ENCODE measurements at regions not wholly inside any gene's neighbourhood (a gene's known extent, or its start where the extent isn't known, plus 50 kb on each side); places are given as distances from the start of the nearest gene placed in this dataset.

DNA sequence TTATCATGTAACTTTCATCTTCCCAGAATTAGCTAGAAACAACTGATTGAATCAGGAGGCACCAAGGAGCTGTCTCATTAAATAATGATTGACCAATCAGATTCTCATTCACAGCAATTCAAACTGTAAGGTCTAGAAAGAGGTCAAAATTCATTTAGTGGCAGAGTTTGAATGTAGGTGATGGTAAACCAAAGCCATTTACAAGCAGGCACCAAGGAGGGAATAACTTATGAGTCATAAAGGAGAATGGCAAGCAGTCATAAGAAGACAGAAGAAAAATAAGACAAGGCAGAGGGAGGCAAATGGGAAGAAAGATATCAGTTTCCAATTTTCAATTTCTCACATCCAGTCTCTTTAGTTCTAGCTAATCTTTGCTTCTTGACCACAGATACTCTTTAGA, 52.9 kb upstream of the DEFB112 start:
- no peak for DNase-seq (ENCODE audit: low spot score)

DNA sequence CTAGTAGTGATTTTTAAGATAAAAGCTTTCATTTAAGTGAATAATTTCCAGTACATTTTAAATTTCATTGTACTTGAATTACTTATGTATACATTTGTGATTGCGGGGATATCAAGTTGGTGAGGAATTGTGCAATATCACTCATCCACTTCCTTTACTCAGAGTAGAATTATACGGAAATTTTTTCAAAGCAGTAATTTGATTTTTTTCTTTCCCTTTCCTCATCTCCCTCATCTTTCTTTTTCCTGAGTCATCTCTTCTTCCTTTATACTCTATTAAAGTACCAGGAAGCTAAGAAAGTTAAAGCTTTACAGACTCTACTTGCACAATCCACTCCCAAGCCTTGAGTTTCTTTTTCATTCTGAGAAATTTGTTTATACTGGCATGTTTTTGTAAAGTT, 60.9 kb upstream of the DEFB112 start:
- DNase-seq (ENCODE audit: low spot score): no peak

DNA sequence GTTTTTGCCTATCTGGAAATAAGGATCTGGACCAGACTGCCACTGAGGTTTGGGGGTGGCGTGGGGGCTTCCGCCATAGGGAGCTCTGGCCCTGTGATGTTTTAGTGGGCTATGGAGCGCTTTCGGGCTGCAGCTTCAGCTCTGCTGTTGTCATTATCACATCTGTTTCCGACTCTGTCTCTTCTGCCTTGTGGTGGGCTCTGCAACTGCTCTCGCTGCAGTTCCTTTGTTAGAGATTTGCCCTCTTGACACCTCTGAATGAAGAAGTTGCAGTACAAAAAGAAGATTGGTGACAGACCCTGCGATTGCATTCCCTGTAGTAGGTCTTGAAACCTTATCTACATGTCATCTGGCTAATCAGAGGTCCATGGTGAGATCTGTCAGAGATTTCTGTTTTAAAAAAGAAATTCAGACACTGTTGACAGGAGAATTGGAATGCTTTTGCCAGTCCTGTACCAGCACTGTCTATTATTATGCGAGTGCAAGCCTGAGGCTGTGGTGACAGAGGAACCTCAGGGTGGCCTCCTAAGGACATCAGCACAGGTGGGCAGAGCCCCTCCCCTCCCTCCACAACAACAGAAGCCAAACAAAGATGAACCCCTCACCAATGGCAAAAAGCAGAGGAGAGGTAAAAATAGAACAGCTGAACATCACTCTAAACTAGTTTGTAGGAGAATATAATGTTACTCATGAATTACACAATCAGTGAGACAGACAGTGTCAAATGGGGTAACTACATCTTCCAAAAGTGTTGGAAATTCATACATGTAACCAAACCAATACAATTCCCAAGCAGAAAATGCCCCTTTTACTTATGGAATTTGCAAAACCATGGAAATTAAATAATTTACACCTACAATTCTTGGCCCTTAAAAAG, 63.5 kb upstream of the DEFB112 start:
- DNase-seq (ENCODE audit: low spot score): no peak

DNA sequence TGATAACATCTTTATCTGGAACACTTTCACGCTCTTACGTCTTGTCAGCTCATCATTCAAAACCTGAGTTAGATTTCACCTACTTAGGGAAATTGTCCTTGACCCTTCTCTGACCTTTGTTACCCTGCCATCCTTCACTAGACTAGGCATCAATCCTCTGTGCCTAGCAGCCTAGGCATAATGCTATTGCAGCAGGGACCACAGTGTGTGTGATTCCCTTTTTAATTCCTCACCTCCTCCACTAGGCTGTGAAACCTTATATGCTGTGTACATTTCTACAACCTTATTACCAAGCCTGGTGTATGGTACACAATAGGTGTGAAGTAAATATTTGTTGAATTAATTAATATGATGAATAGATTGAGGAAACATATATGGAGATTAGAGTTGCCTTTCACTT, 66.7 kb upstream of the DEFB112 start:
- DNase-seq (ENCODE audit: low spot score): no peak

DNA sequence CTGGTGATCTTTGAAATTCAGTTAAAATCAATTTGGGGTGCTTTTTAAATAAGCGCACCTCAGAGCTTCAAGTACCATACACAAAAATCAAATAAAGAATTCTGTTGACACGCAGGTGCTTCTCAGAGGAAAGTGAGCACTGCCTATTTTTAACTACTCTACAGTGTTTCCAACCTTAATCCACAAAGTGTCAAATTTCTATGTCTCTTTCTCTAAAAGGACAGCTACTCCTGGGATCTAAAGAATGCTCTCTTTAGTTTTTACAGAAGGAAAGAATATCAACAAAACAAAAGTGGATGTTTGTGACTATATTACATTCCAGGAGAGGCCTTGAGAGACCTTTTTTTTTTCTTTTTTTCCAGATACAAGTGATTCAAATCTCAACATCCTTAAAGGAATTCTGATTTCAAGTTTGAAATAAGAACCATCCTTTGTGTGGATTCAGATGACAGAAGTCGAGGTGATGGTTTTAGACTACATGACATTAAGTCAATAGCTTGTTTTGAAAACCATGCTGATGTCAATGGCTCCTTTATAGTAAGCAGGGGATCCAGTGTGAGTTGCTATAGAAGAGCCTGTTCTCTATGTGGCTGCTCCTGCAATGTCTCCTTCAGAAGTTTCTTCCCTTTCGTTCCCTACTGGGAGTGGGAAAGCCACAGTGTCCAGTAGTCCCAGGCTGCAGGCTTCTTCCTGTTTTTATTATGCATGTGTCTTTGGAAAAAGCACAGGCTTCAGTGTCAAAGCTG, 67.2 kb upstream of the DEFB112 start:
- DNase-seq (ENCODE audit: low spot score): no peak

DNA sequence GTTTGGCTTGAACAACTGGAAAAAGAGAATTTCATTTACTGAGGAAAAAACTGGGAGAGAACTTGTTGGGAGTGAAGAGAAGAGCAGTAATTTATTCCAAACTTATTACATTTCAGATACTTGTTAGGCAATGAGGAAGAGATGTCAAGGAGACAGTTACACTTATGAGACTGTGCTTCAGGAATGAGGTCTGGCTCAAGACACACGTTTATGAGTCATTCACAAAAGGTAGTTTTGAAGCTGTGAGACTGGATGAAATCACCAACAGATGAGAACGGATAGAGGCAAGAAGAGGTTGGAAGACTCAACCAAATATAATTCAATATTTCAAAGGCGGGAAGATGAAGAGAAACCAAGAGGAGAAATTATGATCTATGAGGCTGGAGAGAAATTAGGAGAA, 70.6 kb upstream of the DEFB112 start:
- DNase-seq (ENCODE audit: low spot score): no peak

DNA sequence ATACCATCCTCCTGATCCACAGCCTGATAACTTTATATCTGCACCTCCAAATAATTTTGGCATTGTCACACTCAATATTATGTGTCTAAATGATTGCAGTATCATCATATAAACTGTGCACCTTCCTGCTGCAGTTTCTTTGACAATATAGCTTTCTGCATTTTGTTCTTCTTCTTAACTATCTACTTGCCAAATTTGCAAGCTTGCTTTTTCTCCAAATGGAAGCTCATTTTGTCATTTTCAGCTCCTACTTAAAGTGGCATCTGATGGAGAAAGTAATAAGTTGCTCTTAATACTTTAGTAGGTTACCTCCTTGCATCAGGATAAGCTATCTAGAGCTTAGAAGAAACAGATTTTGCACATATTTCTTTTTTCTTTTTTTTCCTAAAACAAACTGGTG, 74.0 kb upstream of the DEFB112 start:
- no peak for DNase-seq (ENCODE audit: low spot score)

DNA sequence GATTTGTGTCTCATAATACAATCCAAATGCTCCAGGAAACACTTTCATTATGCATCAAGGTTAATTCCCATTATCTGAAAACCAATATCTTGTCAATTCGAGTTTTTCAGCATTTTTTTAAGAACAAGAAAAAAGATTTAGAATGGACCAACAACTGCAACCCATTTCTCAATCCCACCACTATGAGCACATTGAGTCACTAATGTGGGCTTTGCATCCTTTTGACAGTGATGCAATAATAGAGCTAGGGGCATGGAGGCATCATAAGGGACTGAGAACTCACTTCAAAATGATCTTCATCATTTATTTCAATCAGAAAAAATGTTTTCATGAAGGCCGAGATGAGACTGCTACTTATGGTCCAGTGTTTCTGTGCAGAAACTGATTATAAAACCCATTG, 74.8 kb upstream of the DEFB112 start:
- DNase-seq (ENCODE audit: low spot score): no peak

DNA sequence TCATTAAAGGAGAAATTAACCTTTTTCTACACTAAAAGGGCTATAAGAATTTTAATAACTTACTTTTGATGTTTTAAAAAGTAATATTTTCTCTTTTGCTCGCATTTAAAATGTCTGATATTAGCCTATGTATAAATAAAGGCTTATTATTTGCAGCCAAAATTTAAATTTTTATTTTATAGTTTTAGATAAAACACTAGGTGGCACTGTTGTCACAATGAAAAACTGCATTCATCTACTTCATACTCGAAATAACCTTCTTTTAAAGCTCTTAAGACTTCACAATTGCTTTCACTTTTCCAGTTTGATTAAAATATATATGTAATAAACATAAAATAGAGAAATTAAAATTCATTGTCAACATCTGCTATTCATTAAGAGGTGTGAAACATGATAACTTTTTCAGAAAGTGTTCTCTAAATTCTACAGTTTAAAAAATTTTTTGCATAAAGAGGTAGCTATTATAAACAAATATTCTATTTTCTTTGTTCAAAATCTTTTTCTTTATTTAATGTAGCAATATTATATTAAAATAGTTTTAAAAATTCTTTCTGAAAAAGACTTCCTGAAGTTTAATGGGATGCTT, 78.8 kb upstream of the DEFB112 start:
- DNase-seq (ENCODE audit: low spot score): no peak

DNA sequence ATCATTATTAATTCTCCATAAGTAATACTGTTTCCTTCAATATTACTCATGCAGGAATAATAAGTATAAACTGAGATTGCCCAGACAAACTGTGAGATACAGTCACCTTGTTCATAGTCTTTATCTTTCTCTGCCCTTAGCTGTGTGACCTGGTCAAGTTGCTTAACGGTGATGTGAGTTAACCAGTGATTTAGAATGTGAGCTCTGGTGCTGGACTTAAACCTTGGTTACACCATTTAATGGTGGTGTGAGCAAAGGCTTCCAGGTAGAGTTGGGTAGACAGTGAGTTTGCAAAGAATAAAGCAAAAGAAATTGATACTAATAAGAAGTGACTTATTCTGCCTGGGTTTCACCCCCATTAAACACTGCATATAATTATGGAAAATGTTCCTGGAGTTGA, 86.2 kb upstream of the DEFB112 start:
- DNase-seq (ENCODE audit: low spot score): no peak

DNA sequence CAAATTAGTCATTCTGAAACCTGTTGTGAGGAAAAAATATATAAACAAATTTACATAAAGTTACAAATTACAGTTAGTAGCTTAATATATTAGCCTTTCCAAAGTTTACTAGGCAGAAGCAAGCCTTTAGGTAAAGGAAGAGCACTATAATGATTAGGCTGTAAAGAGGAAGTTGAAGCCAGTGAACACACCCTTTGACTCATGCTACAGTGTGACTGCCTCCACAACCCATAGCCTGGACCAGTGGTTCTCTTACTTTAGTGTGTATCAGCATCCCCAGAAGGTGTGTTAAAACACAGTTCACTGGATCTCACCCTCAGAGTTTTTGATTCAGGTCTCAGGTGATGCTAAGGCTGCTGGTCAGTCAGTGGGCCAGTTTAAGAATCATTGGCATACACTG, 91.4 kb upstream of the DEFB112 start:
- no peak for DNase-seq (ENCODE audit: low spot score)

DNA sequence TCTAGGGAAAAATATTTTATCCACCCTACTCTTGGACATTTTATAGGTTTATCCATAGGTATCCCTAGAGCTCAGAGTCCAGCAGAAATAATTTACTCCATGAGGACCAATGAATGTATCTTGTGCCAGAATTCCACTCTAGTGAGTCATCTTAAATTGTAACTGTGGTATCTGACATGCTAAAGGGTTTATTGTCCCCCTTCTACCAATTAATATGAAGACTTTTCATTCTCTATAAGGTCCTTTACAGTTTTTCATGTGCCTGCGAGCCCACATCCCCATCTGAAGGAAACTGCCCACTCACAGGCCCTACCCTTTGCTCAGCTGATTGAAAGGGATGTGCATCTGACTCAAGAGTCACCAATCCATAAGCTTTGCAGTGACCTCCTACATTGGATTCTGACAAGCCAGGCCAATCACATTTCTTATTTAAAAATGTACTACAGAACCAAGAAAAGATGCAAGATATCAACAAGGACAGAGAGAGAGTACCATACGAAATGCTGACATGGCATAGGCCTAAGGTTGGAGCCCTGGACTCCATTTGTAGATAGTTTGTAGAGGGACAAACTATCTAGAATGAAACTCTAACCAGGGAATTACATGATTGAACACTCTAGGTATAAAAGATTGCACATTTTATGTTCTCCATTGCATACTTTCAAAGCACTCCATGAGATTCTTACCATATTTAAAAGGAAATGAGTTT, 93.4 kb upstream of the DEFB112 start:
- DNase-seq (ENCODE audit: low spot score): no peak

DNA sequence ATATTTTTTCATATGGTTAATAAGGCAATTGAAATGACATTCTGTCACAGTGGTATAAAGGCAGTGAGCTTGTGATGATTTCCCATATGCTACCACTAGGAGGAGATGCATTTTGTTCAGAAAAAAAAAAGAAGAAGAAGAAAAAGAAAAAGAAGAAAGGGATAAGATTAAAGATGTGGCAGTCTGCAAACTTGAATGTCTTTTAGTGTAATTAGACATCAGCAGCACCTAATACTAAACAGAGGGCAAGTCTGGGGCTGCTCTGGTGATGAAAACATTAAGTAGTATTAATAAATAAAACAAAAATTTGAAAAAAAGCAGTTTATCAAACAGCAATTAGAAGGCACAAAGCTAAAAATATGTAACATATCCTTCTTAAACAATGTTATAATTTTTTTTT, 95.4 kb upstream of the DEFB112 start:
- no peak for DNase-seq (ENCODE audit: low spot score)

DNA sequence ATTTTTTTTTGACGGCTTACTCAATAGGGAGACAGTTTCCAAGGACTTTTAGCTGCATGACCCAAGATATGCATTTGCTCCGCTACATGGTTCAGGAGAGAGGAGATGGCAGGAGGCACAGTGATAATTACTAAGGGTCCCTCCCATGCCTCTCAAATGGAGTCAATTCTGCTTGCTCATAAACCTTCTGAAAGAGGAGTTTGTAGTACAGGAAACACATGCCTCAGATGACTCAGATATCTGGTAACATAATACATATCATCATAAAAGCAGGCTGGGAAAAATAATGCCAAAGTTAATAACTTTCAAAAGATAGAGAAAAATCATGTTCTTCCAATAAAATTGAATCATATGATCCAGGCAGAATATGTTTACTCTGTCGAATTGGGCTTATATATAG, 97.6 kb upstream of the DEFB112 start:
- no peak for DNase-seq (ENCODE audit: low spot score)

DNA sequence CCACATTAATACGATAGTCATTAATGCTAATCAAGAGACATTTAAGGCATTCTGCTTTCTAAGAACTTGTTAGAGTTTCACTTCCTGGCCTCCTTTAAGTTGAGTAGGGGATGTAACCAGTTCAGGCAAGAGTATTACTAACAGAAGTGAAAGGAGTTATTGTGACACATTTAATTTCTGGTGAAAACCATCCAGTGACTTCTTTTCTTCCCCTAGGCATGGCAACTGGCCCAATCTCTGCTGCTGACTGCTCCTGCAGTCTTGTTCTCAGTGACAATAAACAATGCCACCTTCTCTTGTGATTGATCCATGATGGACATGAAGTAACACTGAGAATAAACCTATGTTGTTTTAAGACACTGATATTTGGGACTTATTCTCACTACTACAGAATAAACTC, 130.9 kb upstream of the DEFB112 start:
- no peak for DNase-seq (ENCODE audit: low spot score)

DNA sequence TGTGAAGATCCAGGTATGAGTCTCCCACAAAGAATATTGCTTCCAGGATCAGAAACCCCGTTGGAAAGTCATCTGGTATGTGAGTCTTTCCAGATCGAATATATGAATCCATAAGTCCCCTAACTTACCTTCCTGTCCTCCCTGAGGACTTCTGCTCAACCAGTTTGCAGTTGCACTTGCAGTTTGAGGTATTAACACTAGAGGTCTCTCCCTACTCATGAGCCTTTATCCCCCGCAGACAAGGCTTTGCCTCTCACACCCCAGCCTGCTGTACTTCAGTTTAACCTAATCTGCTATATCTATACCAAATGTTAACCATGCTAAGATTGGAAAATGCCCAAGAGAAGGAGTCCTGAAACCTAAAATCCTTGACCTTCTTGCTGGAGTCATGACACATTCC, 135.3 kb upstream of the DEFB112 start:
- no peak for DNase-seq (ENCODE audit: low spot score)

DNA sequence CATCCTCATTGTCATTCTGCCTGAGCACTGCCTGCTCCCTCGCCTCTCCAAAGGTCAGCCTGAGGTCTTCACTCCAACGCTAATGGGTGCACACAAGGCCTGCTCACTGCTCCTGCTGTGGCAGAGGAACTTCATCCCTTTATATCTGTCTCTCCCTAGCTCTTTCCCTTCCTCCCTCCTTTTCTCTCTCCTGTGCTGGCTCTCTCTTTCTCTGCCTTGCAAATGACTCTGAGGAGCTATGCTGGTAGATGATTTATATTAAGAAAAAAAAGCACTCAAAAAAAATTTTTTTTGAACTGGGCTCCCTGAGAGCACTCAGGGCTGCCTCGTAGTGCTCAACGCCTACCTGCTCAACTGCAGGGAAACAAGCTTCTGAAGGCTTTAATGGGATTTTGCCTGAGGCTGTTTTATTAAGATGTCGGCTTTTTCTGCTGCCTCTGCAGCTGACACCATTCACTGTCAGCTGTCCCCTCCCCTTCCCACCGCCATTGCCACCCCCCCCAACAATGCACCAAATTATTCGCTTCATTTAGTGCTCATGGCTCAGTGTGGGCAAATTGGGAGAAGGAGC, 137.7 kb upstream of the DEFB112 start:
- no peak for DNase-seq (ENCODE audit: low spot score)

DNA sequence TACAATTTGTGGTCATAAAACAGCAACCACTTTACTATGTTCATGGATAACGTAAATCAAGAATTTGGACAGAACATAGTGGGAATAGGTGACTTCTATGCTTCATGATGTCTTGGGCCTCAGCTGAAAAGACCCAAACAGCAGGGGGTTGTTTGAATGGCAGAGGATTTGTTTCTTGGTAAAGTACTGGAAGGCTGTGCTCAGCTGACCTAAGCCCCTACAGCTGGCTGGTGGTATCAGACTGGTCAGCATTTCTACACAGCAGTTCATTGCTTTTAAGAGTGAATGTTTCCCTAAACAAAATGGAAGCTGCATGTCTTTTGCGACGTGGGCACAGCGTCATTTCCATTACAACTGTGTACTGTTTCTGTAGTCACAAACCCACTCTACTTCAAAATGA, 148.5 kb upstream of the DEFB112 start:
- DNase-seq (ENCODE audit: low spot score): no peak

DNA sequence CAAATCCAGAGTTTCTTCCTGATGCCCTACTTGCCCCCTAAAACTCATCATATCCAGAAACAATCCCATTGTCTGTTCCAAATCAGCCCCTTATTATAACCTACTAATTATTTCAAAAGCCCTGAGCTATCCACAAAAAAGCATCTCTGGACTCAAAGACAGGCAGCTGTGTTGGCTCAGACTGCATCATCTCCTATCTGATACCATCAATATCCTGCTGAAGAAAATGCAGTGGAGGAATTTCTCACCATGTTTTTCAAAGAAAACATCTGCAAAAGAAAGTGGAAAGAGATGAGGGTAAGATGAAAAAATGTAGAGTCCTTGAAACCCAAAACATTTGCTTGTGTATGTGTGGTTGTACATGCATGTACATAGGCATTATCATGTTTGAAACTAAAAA, 153.0 kb upstream of the DEFB112 start:
- no peak for DNase-seq (ENCODE audit: low spot score)

DNA sequence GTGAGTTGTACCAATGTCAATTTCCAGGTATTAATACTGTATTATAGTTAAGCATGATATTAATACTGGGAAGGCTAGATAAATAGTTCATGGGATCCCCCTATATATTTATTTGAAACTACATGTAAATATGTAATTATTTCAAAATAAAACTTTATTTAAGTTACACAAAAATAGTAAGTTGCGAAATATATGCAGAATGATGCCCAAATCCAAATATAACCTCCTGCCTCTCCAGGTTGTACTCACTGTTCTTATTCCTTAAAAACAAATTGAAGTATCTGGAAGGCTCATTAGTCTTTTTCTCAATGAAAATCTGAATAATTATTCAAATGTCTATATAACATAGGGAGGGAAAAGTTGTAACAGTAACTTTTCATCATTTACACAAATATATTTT, 161.9 kb upstream of the DEFB112 start:
- no peak for DNase-seq (ENCODE audit: low spot score)

DNA sequence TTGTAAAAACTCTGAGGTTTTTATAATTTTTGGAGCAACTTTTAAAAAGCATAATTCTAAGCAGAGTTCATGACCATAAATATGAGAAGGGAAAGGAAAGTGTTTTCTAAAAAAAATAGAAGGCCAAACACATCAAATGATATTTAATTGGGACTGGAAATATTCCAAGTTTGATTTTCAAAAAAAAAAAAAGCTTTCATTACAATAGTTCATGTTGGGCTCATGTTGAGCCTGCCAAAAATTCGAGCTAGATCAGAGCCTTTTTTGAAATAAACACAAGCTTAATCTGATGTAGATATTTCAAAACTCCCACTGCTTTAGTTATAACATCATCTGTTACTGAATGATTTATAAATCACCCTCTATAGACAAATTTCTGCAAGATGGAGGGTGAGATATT, 163.4 kb upstream of the DEFB112 start:
- no peak for DNase-seq (ENCODE audit: low spot score)

DNA sequence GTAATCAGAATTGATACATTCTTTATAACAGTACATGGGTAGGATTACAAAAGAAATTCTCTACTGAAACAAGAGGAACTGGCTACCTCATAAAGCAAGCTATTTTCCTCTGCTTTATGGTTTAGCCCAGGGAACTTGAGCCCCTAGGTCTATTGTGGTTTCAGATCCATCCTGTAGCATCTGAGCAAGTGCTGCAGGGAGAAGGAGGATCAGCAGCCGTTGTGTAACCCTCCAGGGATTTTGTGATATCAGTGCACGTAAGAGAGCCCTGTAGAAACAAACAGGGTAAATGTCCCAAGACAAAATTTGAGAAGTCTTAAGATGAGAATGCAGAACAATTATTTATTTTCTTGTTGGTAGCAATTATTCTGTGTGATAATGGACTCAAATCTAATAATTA, 165.2 kb upstream of the DEFB112 start:
- no peak for DNase-seq (ENCODE audit: low spot score)

Data from CD4-positive, alpha-beta T cell treated with Interleukin-15 for 4 hours (primary cell).